HG02884 (cell line): ENCODE measurements at regions not wholly inside any gene's neighbourhood (a gene's known extent, or its start where the extent isn't known, plus 50 kb on each side); places are given as distances from the start of the nearest gene placed in this dataset.
"Not testable (repeated sequence)": the region's sequence is repeated elsewhere in the genome, so short reads cannot be mapped to it uniquely, and the experiment has no call there.

Experiments
- ATAC-seq: cut with Tn5 transposase; IDR thresholded peaks from one replicate; pipeline ENCODE4 v1.9.1; 2021; ENCODE audit warnings: mild to moderate bottlenecking, moderate library complexity; ENCODE audit not compliant: unreplicated experiment

DNA sequence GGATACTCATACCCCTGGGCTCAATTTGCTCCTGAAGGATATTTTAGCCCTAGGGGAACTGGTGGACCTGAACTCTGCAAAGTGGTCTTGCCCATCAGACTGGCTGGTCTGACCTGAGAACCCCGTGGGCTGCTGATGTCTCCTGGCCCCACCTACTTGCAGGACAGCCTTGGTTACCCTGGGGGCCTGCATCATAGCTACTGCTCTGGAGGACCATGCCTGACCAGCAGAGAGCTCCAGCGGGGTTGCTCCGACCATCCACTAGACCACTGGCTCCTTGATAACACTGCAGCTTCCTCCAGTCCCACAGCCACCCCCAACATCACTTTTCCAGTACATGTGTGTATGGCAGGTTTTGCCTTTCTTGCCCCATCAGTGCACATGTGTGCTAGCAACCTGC is 331.6 kb upstream of the BRINP3 start:
- ATAC-seq, result no peak

DNA sequence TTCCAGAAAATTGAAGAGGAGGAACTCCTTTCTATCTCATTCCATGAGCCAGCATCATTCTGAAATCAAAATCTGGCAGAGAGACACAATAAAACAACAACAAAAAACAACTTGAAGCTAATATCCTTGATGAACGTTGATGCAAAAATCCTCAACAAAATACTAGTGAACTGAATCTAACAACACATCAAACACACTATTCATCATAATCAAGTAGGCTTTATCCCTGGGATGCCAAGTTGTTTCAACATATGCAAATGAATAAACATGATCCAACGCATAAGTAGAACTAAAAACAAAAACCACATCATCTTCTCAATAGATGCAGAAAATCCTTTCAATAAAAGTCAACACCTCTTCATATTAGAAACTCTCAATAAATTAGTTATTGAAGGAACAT is 335.3 kb upstream of the BRINP3 start:
- ATAC-seq, result no peak

DNA sequence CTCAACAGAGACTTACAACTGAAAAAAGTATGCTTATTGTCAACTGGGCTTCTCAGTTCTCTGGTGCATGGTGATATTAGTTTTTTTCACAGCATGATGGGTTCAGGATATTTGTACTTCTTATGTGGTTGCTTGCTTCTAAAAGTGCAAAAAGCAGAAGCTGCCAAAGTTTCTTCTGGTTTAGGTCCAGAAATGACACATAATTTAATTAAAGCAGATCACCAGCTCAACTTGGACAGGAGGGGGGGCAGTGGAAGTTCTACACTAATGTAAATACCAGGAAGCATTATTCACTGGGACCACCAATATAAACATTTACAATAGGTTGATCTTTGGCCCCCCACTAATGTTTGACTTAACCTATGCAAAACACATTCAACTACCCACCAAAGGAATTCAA is 354.8 kb upstream of the BRINP3 start:
- ATAC-seq, result no peak

DNA sequence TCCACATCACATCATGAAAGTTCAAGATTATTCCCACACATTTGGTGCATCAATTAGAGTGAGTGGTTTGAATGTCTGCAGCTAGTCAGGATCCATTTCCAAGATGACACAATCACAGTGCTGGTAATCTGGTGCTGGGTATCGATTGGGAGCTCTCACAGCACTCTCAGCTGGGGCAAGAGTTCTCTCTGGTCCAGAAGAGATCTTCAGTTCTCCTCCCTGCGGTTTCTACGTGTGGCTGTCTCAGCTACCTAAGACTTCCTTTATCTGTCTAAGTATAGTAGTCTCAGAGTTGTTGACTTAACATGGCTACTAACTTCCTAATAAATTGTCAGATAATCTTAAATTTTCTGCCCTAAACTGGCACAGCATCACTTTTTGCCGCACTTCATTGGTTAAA is 358.0 kb upstream of the BRINP3 start:
- ATAC-seq, result no peak

DNA sequence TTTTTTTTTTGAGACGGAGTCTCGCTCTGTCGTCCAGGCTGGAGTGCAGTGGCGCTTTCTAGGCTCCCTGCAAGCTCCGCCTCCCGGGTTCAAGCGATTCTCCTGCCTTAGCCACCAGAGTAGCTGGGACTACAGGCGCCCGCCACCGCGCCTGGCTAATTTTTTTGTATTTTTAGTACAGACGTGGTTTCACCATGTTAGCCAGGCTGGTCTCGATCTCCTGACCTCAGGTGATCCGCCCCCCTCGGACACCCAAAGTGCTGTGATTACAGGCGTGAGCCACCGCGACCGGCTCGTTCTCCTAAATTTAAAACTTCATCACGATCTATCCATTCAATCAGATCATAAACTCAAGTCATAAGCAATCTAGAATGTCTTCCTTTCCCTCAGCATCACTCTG is 359.5 kb upstream of the BRINP3 start:
- ATAC-seq, result not testable (repeated sequence)

DNA sequence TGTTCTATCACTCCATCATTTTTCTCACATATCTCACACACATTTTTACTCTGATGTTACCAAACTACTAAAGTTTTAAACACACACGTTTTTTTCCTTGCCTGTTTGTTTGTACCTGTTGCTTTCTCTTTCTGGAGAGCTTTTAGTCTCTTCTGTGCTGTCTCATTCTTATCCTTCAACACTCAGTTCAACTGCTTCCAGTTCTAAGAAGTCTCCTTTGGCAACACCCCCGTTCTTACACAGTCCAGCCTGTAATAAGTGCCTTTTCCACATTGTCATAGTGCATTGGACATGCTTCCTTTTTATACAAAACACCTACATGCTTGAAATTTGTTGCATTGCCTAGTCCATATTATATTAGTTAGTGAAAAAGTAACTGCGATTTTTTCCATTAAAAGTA is 360.2 kb upstream of the BRINP3 start:
- no peak for ATAC-seq

DNA sequence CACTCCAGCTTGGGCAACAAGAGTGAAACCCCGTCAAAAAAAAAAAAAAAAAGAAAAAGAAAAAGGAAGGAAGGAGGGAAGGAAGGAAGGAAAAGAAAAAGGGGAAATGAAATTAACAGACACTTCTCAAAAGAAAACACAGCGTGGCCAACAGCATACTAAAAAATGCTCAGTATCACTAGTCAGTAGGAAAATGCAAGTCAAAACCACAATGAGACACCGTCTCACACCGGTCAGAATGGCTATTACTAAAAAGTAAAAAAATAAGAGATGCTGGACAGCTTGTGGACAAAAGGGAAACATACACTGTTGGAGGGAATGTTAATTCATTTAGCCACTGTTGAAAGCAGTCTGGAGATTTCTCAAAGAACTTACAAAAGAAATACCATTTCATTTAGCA is 369.5 kb upstream of the BRINP3 start:
- ATAC-seq, result no peak

DNA sequence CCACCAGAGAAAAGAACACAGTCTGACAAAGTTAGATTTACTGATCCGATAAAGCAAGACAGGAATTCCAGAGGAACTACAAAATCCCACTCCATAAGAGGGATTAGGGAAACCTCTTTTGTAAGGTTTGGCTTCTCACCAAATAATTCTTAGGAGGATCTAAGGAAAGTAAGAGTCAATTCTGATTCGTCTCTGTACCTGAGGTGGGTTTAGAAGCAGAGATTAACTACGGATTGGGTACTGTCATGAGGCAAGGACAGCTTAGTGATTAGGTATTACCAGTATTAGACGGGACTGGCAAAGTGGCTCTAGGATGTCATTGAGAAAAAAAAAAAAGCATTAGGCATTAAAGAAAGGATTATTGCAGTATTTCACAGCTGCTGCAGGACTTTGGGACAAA is 371.7 kb upstream of the BRINP3 start:
- ATAC-seq, result no peak

DNA sequence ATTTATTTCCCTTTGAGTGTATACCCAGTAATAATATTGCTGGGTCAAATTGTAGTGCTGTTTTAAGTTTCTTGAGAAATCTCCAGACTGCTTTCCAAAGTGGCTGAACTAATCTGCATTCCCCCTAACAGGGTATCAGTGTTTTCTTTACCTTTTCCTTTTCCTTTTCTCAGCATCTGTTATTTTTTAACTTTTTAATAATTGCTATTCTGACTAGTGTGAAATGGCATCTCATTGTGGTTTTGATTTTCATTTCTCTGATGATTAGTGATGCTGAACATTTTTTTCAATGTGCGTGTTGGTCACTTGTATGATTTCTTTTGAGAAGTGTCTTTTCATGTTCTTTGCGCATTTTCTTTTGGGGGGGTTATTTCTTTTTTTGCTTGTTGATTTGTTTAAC is 374.9 kb upstream of the BRINP3 start:
- ATAC-seq, result no peak

DNA sequence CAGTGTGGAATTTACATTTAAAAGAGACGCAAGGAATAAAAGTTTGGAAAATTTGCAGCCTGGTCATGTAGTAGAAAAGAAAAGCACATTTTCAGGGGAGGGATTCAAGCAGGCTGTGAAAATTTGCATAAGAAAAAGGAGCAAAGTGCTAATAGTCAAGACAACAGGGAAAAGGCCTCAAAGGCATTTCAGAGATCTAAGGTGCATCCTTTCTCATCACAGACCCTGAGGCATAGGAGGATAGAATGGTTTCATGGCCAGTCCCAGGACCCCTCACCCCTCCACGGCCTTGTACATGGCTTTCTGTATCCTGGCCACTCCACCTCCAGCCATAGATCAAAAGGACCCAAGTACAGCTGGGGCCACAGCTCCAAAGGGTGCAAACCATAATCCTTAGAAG is 380.5 kb upstream of the BRINP3 start:
- ATAC-seq, result no peak

DNA sequence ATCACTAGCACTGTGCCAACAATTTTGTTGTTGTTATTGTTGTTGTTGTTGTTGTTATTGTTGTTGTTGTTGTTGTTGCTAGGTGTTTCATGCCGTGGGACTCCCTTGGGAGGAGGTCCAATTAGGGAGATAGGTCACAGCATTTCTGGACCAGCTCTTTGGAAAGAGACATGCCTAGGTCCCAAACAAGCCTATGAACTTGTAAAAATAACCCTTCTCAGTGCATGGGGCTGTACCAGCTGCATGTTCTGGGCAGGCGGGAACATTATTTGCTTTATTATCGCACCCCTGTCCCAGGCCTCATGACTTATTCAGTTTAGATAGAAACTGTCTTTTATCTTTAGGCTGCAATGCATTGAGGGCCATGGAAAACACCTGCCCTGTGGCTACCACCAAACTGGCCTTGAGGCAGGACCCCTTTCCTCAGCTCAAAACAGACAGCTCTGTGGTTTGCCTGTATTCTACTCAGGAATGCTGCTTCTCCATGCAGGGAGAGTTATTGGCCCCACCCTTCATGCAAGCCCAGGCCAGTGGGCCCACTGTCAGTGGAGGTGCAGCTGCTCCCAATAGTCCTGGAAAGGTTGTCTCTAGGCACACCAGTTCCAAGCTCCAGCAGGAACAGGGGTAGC is 386.5 kb upstream of the BRINP3 start:
- ATAC-seq, result no peak

DNA sequence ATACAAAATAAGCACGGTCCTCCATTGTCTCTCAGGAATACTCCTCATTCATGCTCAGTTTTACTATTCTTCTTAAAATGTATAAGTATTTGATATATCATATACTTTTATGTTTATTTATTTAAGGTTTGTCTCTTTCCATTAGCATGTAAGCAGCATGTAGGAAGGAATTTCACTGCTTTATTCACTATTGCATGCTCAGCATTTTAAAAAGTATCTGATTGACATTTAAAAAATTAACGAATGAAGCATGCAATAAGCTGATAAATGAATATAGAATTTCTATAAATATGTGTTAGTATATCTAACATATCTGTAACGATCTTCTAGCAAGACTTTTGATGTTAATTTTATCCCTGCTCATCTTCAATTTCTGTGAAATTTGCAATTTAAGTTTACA is 402.7 kb upstream of the BRINP3 start:
- no peak for ATAC-seq

DNA sequence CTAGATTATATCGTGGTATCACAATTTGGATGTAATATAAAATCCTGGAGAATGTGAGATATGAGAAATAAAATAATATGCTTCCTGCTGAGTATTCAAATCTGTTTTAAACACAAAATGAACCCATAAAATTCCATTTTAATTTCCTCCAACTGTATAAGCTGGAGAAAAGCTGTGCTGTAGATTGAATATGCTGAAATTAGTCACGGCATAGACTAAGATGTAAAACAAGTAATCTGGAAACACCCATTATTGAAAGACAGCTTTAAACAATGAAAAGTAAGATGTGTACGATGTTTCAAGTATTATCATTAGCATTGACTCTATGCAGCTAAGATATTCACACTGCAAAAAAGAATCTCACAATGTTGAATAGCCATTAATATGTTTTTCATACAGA is 403.4 kb upstream of the BRINP3 start:
- ATAC-seq, result no peak

DNA sequence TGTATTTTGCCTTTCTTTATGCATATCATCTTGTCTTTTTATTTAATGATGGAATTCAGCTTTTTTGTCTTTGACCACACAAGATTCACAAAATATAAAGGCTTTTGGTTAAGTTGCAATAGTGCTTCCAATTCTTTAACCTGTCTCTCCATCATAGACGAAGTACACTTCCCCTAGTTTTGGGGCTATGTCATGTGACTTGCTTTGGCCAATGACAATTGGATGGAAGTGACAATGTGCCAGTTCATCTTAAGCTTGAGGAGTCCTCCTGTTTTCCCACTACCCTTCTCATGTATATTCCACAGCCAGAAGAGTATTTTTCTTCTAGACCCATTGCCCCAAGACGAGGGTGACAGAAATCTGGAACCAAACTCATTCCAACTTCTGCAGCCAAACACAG is 419.6 kb upstream of the BRINP3 start:
- no peak for ATAC-seq

DNA sequence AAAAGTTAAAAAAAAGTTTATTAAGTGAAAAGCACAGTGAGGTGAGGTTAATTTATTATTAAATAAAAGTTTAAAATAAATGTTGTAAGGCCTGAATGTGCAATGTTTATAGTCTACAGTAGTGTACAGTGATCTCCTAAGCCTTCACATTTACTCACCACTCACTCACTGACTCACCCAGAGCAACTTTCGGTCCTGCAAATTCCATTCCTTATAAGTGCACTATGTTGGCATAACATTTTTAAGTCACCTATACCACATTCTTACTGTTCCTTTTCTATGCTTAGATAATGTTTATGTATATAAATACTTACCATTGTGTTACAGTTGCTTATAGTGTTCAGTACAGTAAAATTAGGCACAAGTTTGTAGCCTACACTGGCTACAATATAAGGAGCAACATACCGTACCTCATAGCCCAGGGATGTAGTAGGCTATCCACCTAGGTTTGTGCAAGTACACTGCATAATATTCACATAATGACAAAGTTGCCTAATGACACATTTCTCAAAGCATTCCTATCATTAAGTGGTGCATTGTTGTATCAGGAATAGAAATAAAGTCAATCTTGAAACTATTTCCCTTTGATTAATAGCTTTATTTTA is 426.5 kb upstream of the BRINP3 start:
- ATAC-seq, result no peak

DNA sequence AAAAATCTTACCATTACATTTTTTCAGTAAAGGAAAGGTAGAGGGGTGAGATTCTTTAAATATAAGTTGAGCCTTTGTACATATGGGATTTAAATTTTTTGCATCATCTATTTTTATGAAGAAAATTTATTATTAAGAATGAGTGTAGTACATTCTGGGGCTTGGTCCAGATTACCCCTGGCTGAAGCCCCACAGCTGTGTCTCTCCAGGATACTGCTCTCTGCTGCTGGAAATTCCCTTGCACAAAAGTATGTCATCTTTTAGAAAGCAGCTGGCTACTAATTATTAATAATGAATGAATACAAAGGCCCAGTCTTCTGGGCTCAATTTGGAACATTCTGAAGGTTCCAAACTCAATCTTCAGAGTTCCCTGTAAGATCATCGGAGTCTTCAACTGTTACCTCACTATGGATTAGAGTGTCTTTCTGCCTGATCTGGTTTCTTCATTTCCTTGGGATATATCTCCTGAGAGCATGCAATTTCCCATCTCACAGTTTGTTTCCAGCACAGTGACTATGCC is 428.6 kb upstream of the BRINP3 start:
- no peak for ATAC-seq

DNA sequence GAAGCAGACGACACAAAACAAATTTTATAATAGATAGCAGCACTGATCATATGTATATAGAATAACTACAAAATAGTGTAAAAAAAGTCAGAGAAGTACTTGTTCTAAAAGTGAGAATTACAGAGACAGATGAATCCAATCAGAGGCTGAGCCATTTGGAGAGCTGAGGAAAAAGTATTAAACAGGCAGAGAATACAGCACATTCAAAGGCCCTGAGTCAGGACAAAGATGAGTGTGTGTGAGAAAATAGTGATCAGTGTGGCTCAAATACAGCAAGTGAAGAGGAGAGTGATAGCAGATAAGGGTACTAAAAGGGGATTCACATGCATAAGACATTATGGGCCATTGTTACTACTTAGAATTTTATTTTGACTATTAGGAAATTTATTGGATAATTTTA is 430.6 kb upstream of the BRINP3 start:
- no peak for ATAC-seq

DNA sequence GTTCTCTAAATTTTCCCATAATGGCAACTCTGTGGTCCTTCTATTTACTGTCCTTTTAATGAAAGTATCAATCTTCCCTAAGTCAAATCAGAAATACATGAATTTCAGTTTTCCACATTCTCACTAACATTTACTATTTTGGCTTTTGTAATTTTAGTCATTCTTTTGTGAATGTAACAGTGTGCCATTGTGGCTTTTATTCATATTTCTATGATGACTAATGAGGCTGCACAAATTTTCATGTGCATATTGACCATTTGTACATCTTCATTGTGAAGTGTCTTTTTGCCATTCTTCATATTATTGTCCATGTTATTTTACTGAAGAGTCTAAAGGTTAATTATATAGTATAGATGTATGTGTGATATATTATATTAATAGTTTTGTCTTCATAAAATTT is 431.0 kb upstream of the BRINP3 start:
- ATAC-seq, result no peak

DNA sequence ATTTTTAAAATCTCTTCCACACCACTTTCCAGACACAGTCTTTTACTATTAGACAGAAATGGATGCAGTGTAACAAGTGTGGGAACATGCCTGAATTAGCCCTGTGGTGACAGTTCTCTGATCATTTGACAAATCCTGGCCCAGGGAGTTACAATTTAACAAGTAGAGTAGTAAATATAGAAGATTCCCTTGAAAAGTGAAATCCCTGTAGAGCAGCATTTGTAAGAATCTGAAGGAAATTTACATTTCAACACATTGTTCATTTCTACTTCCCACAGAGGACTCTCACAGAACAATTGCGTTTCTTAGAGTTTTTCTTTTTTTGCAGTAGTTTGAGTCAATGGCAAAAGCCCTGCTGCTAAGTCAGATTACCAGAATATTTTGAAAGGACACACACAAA is 458.3 kb upstream of the BRINP3 start:
- ATAC-seq, result no peak

DNA sequence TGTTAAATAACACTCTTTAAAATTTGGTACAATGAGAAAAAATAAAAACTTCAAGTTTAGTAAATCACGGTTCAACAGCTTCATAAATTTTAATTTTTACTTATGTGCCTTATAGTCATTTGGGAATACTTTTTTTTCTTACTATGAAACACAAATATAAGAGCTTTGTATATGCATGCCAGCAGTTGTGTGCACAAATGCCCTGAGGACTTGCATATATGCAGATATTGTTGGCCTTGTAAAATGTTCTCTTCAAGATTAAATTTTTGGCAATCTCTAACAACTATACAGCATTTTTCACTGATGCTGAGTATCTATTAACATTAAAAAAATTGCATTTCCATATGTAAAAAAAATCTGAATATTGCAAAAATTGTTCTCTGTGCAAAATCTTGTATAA is 458.7 kb upstream of the BRINP3 start:
- ATAC-seq, result no peak

DNA sequence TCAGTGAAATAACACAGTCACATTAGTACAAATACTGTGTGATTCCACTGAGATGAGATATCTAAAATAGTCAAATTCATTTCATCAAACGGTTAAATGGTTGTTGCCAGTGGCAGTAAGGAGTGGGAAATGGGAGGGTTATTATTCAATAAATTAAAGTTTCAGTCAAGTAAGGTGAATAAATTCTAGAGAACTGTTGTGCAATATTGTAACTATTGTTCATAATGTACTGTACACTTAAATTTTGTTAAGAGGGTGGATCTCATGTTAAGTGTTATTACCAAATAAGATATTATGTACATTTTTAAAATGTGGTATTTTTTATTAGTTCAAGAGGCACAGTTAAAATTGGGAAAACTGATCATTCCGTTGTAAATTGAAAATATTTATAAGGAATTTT is 463.3 kb upstream of the BRINP3 start:
- ATAC-seq, result no peak

DNA sequence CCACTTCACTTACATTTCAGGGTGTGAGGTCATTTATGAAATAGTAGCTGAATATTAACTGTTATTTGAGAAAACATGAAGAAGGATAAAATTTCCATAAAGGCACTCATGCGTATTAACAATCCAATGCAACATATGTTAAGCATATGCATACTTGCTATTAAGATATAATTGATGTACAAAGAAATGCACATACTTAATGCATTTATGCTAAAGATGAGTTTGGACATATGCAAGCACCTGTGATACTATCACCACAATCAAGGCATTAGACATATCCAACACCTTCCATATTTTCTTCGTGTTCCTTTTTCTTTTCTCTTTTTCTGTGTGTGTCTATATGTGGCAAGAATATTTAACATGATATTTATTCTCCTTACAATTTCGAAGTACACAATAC is 464.8 kb upstream of the BRINP3 start:
- ATAC-seq, result no peak

DNA sequence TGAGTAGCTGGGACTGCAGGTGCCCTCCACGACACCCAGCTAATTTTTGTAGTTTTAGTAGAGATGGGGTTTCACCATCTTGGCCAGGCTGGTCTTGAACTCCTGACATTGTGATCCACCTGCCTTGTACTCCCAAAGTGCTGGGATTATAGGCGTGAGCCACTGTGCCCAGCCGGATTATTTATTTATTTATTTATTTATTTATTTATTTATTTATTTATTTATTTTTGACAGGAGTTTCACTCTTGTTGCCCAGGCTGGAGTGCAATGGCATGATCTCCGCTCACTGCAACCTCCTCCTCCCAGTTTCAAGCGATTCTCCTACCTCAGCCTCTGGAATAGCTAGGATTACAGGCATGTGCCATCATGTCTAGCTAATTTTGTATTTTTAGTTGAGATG is 466.1 kb upstream of the BRINP3 start:
- not testable (repeated sequence) for ATAC-seq
